ENCODE measurements at regions not wholly inside any gene's neighbourhood (a gene's known extent, or its start where the extent isn't known, plus 50 kb on each side); places are given as distances from the start of the nearest gene placed in this dataset.

DNA sequence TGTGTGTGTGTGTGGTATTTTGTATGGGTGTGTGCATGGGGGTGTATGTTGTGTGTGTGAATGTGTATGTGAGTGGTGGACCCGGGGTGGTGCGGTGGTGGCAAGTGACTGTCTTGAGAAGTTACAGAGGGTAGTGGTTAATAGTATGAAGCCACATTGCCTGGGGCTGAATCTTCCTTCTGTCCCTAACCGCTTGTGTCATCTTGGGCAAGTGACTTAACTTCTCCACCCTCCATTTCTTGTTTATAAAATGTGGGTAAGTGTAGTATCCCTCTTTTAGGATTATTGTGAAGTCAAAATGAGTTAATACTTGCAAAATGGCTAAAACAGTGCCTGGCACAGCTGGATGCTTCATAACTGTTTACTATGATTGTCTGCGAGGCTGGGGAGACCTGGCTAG is 63.5 kb downstream of the MYCN start:
- no peak overlapping the region for H3K27ac Mint-ChIP-seq
- H3K27me3 ChIP-seq (replicated peaks in 1 of 4; ENCODE audit: control extremely low read depth in 1 of 4, control insufficient read depth in 3 of 4, insufficient read depth in 4 of 4, low read length in 3 of 4): no peaks in the 10 kb centered on the region
- H3K27me3 Mint-ChIP-seq: peaks cover 17% of the 10 kb centered on the region
- no peak overlapping the region for H3K4me2 ChIP-seq (replicated peaks; ENCODE audit: low read depth, low read length, poor library complexity, severe bottlenecking)
- TF ChIP-seq EZH2 (IDR thresholded peaks at IDR 0.05; ENCODE audit: borderline replicate concordance, insufficient read depth, low read depth, low read length, poor library complexity, severe bottlenecking): no peak
- TF ChIP-seq, protein P1, sequence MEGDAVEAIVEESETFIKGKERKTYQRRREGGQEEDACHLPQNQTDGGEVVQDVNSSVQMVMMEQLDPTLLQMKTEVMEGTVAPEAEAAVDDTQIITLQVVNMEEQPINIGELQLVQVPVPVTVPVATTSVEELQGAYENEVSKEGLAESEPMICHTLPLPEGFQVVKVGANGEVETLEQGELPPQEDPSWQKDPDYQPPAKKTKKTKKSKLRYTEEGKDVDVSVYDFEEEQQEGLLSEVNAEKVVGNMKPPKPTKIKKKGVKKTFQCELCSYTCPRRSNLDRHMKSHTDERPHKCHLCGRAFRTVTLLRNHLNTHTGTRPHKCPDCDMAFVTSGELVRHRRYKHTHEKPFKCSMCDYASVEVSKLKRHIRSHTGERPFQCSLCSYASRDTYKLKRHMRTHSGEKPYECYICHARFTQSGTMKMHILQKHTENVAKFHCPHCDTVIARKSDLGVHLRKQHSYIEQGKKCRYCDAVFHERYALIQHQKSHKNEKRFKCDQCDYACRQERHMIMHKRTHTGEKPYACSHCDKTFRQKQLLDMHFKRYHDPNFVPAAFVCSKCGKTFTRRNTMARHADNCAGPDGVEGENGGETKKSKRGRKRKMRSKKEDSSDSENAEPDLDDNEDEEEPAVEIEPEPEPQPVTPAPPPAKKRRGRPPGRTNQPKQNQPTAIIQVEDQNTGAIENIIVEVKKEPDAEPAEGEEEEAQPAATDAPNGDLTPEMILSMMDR (IDR thresholded peaks at IDR 0.05): no peak
- CTCF ChIA-PET: no interaction called here
- H3K9me3 Mint-ChIP-seq (ENCODE audit: insufficient read depth): no peaks in the 10 kb centered on the region
- H3K27ac ChIP-seq (ENCODE audit: low read length in 2 of 2): no peak overlapping the region
- H3K4me3 ChIP-seq (ENCODE audit: control extremely low read depth in 1 of 5, extremely low read depth in 1 of 5, insufficient read depth in 1 of 5, low read depth in 2 of 5, low read length in 4 of 5): no peak overlapping the region
- H3K9me3 ChIP-seq (ENCODE audit: control extremely low read depth in 1 of 3, control insufficient read depth in 2 of 3, insufficient read depth in 1 of 3, low read length in 2 of 3): no peaks in the 10 kb centered on the region
- H3K4me1 ChIP-seq (ENCODE audit: control insufficient read depth in 2 of 2, insufficient read depth in 2 of 2, low read length in 2 of 2): no peaks in the 10 kb centered on the region
- WGBS (ENCODE audit: insufficient coverage): 58% methylated on average over 3 of the region's 4 CpGs
- intact Hi-C loops (cut with micrococcal nuclease): no loop called here
- H4K20me1 ChIP-seq (ENCODE audit: control insufficient read depth, insufficient read depth, low read length, poor library complexity, severe bottlenecking): no peaks in the 10 kb centered on the region
- H3K9ac ChIP-seq (ENCODE audit: low read length): no peak overlapping the region
- ATAC-seq (ENCODE audit: low read depth): no peak
- no peak for DNase-seq
- H2AFZ ChIP-seq (ENCODE audit: insufficient read depth, low read depth, low read length, poor library complexity, severe bottlenecking): no peak overlapping the region
- H3K36me3 ChIP-seq (replicated peaks in 1 of 2; ENCODE audit: control extremely low read depth in 1 of 2, control insufficient read depth in 1 of 2, extremely low read depth in 1 of 2, insufficient read depth in 2 of 2, low read length in 1 of 2): no peaks in the 10 kb centered on the region
- H3K79me2 ChIP-seq (ENCODE audit: control insufficient read depth, insufficient read depth, low read length): no peaks in the 10 kb centered on the region
- no peaks in the 10 kb centered on the region for H3K4me1 Mint-ChIP-seq
- no peak overlapping the region for H3K4me3 Mint-ChIP-seq
- POLR2A ChIA-PET: no interaction called here

DNA sequence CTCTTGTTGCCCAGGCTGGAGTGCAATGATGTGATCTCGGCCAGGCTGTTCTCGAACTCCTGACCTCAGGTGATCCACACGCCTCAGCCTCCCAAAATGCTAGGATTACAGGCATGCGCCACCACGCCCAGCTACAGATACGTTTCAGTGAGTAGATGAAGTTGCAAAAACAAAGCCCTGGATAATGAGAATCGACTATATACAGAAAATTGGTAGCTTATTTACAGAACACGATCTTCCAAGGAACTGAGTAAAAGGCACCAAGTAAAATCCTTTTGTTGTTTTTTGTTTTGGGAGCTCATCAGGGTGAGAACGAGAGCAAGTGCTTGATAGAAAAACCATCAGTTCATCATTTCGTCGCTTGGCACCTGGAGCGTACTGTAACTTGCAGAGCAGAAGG is 62.8 kb downstream of the MYCN start:
- Histone ChIP-seq H3K27me3 (replicated peaks in 1 of 4; ENCODE audit: control extremely low read depth in 1 of 4, control insufficient read depth in 3 of 4, insufficient read depth in 4 of 4, low read length in 3 of 4) (no peaks in the 10 kb centered on the region), H3K4me3 (ENCODE audit: control extremely low read depth in 1 of 5, extremely low read depth in 1 of 5, insufficient read depth in 1 of 5, low read depth in 2 of 5, low read length in 4 of 5) (no peak overlapping the region), H3K9me3 (ENCODE audit: control extremely low read depth in 1 of 3, control insufficient read depth in 2 of 3, insufficient read depth in 1 of 3, low read length in 2 of 3) (no peaks in the 10 kb centered on the region), H3K27ac (ENCODE audit: low read length in 2 of 2) (no peak overlapping the region), H2AFZ (ENCODE audit: insufficient read depth, low read depth, low read length, poor library complexity, severe bottlenecking) (no peak overlapping the region), H4K20me1 (ENCODE audit: control insufficient read depth, insufficient read depth, low read length, poor library complexity, severe bottlenecking) (no peaks in the 10 kb centered on the region), H3K36me3 (replicated peaks in 1 of 2; ENCODE audit: control extremely low read depth in 1 of 2, control insufficient read depth in 1 of 2, extremely low read depth in 1 of 2, insufficient read depth in 2 of 2, low read length in 1 of 2) (no peaks in the 10 kb centered on the region), H3K4me1 (ENCODE audit: control insufficient read depth in 2 of 2, insufficient read depth in 2 of 2, low read length in 2 of 2) (no peaks in the 10 kb centered on the region), H3K9ac (ENCODE audit: low read length) (no peak overlapping the region), H3K79me2 (ENCODE audit: control insufficient read depth, insufficient read depth, low read length) (no peaks in the 10 kb centered on the region), H3K4me2 (replicated peaks; ENCODE audit: low read depth, low read length, poor library complexity, severe bottlenecking) (no peak overlapping the region)
- DNase-seq: no peak
- Mint-ChIP-seq H3K4me1 (no peaks in the 10 kb centered on the region), H3K27ac (no peak overlapping the region), H3K4me3 (no peak overlapping the region), H3K9me3 (ENCODE audit: insufficient read depth) (no peaks in the 10 kb centered on the region), H3K27me3 (peaks cover 17% of the 10 kb centered on the region)
- no peak for ATAC-seq (ENCODE audit: low read depth)
- no peak for TF ChIP-seq EZH2 (IDR thresholded peaks at IDR 0.05; ENCODE audit: borderline replicate concordance, insufficient read depth, low read depth, low read length, poor library complexity, severe bottlenecking)
- TF ChIP-seq, protein P1 (IDR thresholded peaks at IDR 0.05): no peak
- ChIA-PET POLR2A (no interaction called here), CTCF (no interaction called here)
- 85% methylated on average over 12 of the region's 12 CpGs for WGBS (ENCODE audit: insufficient coverage)
- intact Hi-C loops (cut with micrococcal nuclease): no loop called here

Data from B cell (primary cell).